ES-I3 (cell line): ENCODE measurements at regions not wholly inside any gene's neighbourhood (a gene's known extent, or its start where the extent isn't known, plus 50 kb on each side); places are given as distances from the start of the nearest gene placed in this dataset.
"Not testable (repeated sequence)": the region's sequence is repeated elsewhere in the genome, so short reads cannot be mapped to it uniquely, and the experiment has no call there.

Experiments
- H3K36me3 ChIP-seq: 2 replicates; pipeline ENCODE4 v1.6.1; 2013; ENCODE audit warnings: mild to moderate bottlenecking, low read length, control low read depth, moderate library complexity; ENCODE audit not compliant: insufficient read depth
- H3K4me1 ChIP-seq: 2 replicates; pipeline ENCODE4 v1.6.1; 2013; ENCODE audit warnings: mild to moderate bottlenecking, control low read depth, low read length; ENCODE audit not compliant: insufficient read depth
- H3K9ac ChIP-seq: 2 replicates; pipeline ENCODE4 v1.6.1; 2013; ENCODE audit warnings: low read depth, mild to moderate bottlenecking, low read length, moderate library complexity
- H3K9me3 ChIP-seq: 2 replicates; pipeline ENCODE4 v1.6.1; 2013; ENCODE audit warnings: mild to moderate bottlenecking, low read length, moderate library complexity; ENCODE audit not compliant: control insufficient read depth, insufficient read depth

GRCh38 chr2:192534072-192534471 lies 339.3 kb upstream of the TMEFF2 start:
- Histone ChIP-seq H3K4me1 (no peaks in the 10 kb centered on the region), H3K9ac (no peak overlapping the region), H3K36me3 (no peaks in the 10 kb centered on the region), H3K9me3 (no peaks in the 10 kb centered on the region)

- H3K9ac ChIP-seq, H3K9me3 ChIP-seq, H3K36me3 ChIP-seq, H3K4me1 ChIP-seq: not testable (repeated sequence)
Observed at GRCh38 chr2:192524642-192525251, 330.0 kb upstream of the TMEFF2 start.

GRCh38 chr2:192524214-192524613 lies 329.5 kb upstream of the TMEFF2 start:
- not testable (repeated sequence) for H3K9me3 ChIP-seq, H3K4me1 ChIP-seq, H3K9ac ChIP-seq, H3K36me3 ChIP-seq

GRCh38 chr2:192515937-192516336 lies 321.2 kb upstream of the TMEFF2 start:
- no peak overlapping the region for H3K9ac ChIP-seq
- H3K4me1 ChIP-seq, result no peaks in the 10 kb centered on the region
- no peaks in the 10 kb centered on the region for H3K9me3 ChIP-seq
- H3K36me3 ChIP-seq, result no peaks in the 10 kb centered on the region

GRCh38 chr2:192513575-192513974 lies 318.8 kb upstream of the TMEFF2 start:
- no peak overlapping the region for H3K9ac ChIP-seq
- H3K4me1 ChIP-seq, result no peaks in the 10 kb centered on the region
- H3K36me3 ChIP-seq, result no peaks in the 10 kb centered on the region
- H3K9me3 ChIP-seq, result no peaks in the 10 kb centered on the region

- not testable (repeated sequence) for H3K9ac ChIP-seq, H3K4me1 ChIP-seq, H3K36me3 ChIP-seq, H3K9me3 ChIP-seq
Observed at GRCh38 chr2:192507836-192508450, 313.2 kb upstream of the TMEFF2 start.

- no peaks in the 10 kb centered on the region; the same call in 1 of the 2 replicates for H3K9me3 ChIP-seq
- H3K4me1 ChIP-seq, result no peaks in the 10 kb centered on the region
- H3K36me3 ChIP-seq, result no peaks in the 10 kb centered on the region
- H3K9ac ChIP-seq, result no peak overlapping the region
Observed at GRCh38 chr2:192500550-192501200, 305.9 kb upstream of the TMEFF2 start.

GRCh38 chr2:192499476-192499875 lies 304.7 kb upstream of the TMEFF2 start:
- H3K9me3 ChIP-seq, result no peaks in the 10 kb centered on the region
- H3K4me1 ChIP-seq, result no peaks in the 10 kb centered on the region
- H3K9ac ChIP-seq, result no peak overlapping the region
- H3K36me3 ChIP-seq, result no peaks in the 10 kb centered on the region

- Histone ChIP-seq H3K36me3 (no peaks in the 10 kb centered on the region), H3K4me1 (no peaks in the 10 kb centered on the region), H3K9ac (no peak overlapping the region), H3K9me3 (no peaks in the 10 kb centered on the region)
Observed at GRCh38 chr2:192498747-192499146, 304.0 kb upstream of the TMEFF2 start.

- H3K9ac ChIP-seq, H3K9me3 ChIP-seq, H3K4me1 ChIP-seq, H3K36me3 ChIP-seq: not testable (repeated sequence)
Observed at GRCh38 chr2:192488158-192488557, 293.4 kb upstream of the TMEFF2 start.

- H3K4me1 ChIP-seq, result no peaks in the 10 kb centered on the region
Observed at GRCh38 chr2:192487636-192488035, 292.9 kb upstream of the TMEFF2 start.

GRCh38 chr2:192484903-192485302 lies 290.2 kb upstream of the TMEFF2 start:
- no peak overlapping the region for H3K9ac ChIP-seq
- H3K36me3 ChIP-seq, result no peaks in the 10 kb centered on the region

More at GRCh38 chr2:192487636-192488035, 292.9 kb upstream of the TMEFF2 start:
- Histone ChIP-seq H3K36me3 (no peaks in the 10 kb centered on the region), H3K9me3 (no peaks in the 10 kb centered on the region), H3K9ac (no peak overlapping the region)

GRCh38 chr2:192480984-192481383 lies 286.3 kb upstream of the TMEFF2 start:
- Histone ChIP-seq H3K9ac (no peak overlapping the region), H3K36me3 (no peaks in the 10 kb centered on the region), H3K9me3 (no peaks in the 10 kb centered on the region), H3K4me1 (no peaks in the 10 kb centered on the region; the same call in 1 of the 2 replicates)

More at GRCh38 chr2:192484903-192485302, 290.2 kb upstream of the TMEFF2 start:
- Histone ChIP-seq H3K9me3 (no peaks in the 10 kb centered on the region), H3K4me1 (no peaks in the 10 kb centered on the region; the same call in 1 of the 2 replicates)

- H3K9me3 ChIP-seq, result no peaks in the 10 kb centered on the region
- H3K9ac ChIP-seq, result no peak overlapping the region
- no peaks in the 10 kb centered on the region for H3K4me1 ChIP-seq
Observed at GRCh38 chr2:192473331-192473730, 278.6 kb upstream of the TMEFF2 start.

GRCh38 chr2:192471982-192472381 lies 277.2 kb upstream of the TMEFF2 start:
- Histone ChIP-seq H3K9me3 (no peaks in the 10 kb centered on the region), H3K36me3 (no peaks in the 10 kb centered on the region), H3K9ac (no peak overlapping the region), H3K4me1 (no peaks in the 10 kb centered on the region)

More at GRCh38 chr2:192473331-192473730, 278.6 kb upstream of the TMEFF2 start:
- no peaks in the 10 kb centered on the region for H3K36me3 ChIP-seq
